ENCODE measurements at regions not wholly inside any gene's neighbourhood (a gene's known extent, or its start where the extent isn't known, plus 50 kb on each side); places are given as distances from the start of the nearest gene placed in this dataset.

- no peak for DNase-seq (ENCODE audit: low spot score)
These were observed 50.3 kb upstream of the LINC01488 start for GRCh38 chr11:69431136-69431535.
